ENCODE measurements at regions not wholly inside any gene's neighbourhood (a gene's known extent, or its start where the extent isn't known, plus 50 kb on each side); places are given as distances from the start of the nearest gene placed in this dataset.

DNA sequence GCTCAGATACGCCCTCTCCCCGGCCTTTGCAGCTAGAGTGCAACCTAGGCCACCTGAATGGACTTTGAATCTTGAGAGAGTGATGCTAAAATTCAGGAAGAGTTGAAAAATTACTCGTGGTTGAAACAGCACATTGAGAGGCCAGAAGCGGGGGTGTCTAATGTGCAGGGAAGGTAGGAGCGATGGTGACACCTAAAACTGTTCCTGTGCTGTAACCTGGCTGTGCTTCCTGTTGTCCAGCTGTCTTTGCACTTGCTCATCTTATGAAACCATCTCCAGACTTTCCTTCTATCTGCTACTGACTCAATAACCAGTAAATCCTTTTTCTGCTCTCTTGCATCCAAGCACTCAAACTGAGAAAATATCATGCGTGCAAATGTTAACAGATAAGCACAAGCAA, 106.4 kb upstream of the RPS6KA3 start:
- DNase-seq (ENCODE audit: extremely low read depth, insufficient read length) = no peak
- Histone ChIP-seq H3K4me3 (replicated peaks; ENCODE audit: low read depth, low read length) (no peak overlapping the region), H3K36me3 (ENCODE audit: control insufficient read depth, insufficient read depth, low read length) (no peaks in the 10 kb centered on the region), H3K27me3 (replicated peaks; ENCODE audit: control insufficient read depth, insufficient read depth, low read length) (no peaks in the 10 kb centered on the region)
- TF ChIP-seq, protein P1, sequence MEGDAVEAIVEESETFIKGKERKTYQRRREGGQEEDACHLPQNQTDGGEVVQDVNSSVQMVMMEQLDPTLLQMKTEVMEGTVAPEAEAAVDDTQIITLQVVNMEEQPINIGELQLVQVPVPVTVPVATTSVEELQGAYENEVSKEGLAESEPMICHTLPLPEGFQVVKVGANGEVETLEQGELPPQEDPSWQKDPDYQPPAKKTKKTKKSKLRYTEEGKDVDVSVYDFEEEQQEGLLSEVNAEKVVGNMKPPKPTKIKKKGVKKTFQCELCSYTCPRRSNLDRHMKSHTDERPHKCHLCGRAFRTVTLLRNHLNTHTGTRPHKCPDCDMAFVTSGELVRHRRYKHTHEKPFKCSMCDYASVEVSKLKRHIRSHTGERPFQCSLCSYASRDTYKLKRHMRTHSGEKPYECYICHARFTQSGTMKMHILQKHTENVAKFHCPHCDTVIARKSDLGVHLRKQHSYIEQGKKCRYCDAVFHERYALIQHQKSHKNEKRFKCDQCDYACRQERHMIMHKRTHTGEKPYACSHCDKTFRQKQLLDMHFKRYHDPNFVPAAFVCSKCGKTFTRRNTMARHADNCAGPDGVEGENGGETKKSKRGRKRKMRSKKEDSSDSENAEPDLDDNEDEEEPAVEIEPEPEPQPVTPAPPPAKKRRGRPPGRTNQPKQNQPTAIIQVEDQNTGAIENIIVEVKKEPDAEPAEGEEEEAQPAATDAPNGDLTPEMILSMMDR (IDR thresholded peaks at IDR 0.05; ENCODE audit: insufficient read depth, low read length, poor library complexity, severe bottlenecking) = no peak

DNA sequence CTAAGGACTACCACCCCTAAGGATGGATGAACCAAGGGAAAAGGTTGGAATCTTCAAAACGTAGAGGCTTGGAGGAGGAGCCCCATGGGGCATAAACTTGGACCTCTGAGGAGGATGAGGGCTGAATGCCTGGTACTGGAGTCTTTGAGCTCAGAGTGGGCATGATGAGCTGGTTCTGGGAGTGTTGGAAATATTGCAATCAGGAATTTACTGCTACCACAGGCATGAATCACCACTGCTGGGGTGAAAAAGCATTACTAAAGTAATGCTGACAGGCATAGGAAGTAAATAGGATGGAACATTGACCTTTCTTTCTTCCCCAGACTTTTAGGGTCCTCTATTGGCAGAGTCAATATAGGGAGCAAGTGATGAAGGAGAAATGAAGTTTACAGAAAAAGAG, 105.8 kb upstream of the RPS6KA3 start:
- H3K36me3 ChIP-seq (ENCODE audit: control insufficient read depth, insufficient read depth, low read length) = no peaks in the 10 kb centered on the region
- H3K4me3 ChIP-seq (replicated peaks; ENCODE audit: low read depth, low read length) = no peak overlapping the region
- TF ChIP-seq, protein P1 (IDR thresholded peaks at IDR 0.05; ENCODE audit: insufficient read depth, low read length, poor library complexity, severe bottlenecking) = no peak
- no peaks in the 10 kb centered on the region for H3K27me3 ChIP-seq (replicated peaks; ENCODE audit: control insufficient read depth, insufficient read depth, low read length)
- no peak for DNase-seq (ENCODE audit: extremely low read depth, insufficient read length)

DNA sequence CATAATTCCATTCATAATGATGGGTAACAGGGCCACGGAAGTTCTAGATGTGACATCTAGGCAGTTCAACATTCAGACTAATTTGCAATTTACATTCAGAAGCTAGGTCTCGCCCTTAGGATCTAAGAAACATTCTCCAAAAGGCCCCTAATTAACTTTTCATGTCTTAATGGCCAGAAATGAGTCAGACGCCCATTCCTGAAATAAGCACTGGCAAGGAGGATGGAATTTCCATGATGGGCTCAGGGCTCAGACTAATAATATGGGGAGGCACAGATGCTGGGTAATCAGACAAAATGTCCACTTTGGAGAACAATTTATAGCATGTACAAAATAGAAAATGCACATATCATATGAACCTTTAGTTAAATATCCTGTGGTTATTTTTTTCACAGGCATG, 102.8 kb upstream of the RPS6KA3 start:
- Histone ChIP-seq H3K27me3 (replicated peaks; ENCODE audit: control insufficient read depth, insufficient read depth, low read length) (no peaks in the 10 kb centered on the region), H3K4me3 (replicated peaks; ENCODE audit: low read depth, low read length) (no peak overlapping the region), H3K36me3 (ENCODE audit: control insufficient read depth, insufficient read depth, low read length) (no peaks in the 10 kb centered on the region)
- TF ChIP-seq, protein P1 (IDR thresholded peaks at IDR 0.05; ENCODE audit: insufficient read depth, low read length, poor library complexity, severe bottlenecking) = no peak
- DNase-seq (ENCODE audit: extremely low read depth, insufficient read length) = no peak

DNA sequence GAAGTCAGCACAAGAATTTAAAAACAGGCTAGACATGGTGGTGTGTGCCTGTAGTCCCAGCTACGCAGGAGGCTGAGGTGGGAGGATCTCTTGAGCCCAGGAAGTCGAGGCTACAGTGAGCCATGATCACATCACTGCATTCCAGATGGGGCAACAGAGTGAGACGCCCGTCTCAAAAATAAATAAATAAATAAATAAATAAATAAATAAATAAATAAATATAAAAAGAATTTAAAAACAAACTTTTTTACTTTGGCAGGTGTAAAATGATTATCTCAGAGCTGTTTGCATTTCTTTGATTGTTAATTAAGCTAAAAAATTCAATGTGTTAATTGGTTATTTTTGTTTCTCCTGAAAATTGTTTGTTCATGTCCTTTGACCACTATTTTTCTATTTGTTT, 97.5 kb upstream of the RPS6KA3 start:
- DNase-seq (ENCODE audit: extremely low read depth, insufficient read length) = no peak
- Histone ChIP-seq H3K36me3 (ENCODE audit: control insufficient read depth, insufficient read depth, low read length) (no peaks in the 10 kb centered on the region), H3K4me3 (replicated peaks; ENCODE audit: low read depth, low read length) (no peak overlapping the region), H3K27me3 (replicated peaks; ENCODE audit: control insufficient read depth, insufficient read depth, low read length) (no peaks in the 10 kb centered on the region)
- TF ChIP-seq, protein P1 (IDR thresholded peaks at IDR 0.05; ENCODE audit: insufficient read depth, low read length, poor library complexity, severe bottlenecking) = no peak

DNA sequence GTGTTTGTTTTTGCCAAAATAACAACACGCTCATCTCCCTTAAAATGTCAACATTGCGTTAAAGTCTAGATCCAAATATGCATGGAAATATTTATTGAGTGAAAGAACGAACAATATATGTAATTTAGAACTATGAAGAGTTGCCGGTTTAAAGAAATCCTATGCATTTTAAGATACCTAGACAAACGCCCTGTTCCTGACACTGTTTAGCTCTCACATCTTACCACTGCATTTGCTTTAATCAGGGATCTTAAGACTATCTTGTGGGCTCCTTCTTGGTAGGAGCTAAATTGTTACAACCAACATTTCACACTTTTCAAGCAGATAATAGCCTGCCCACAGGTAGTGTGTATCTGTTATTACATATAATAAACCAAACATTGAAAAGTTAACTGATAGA, 96.6 kb upstream of the RPS6KA3 start:
- TF ChIP-seq, protein P1 (IDR thresholded peaks at IDR 0.05; ENCODE audit: insufficient read depth, low read length, poor library complexity, severe bottlenecking) = no peak
- DNase-seq (ENCODE audit: extremely low read depth, insufficient read length) = no peak
- H3K4me3 ChIP-seq (replicated peaks; ENCODE audit: low read depth, low read length) = no peak overlapping the region

More for the DNA sequence above, 96.6 kb upstream of the RPS6KA3 start:
- no peaks in the 10 kb centered on the region for H3K27me3 ChIP-seq (replicated peaks; ENCODE audit: control insufficient read depth, insufficient read depth, low read length)
- H3K36me3 ChIP-seq (ENCODE audit: control insufficient read depth, insufficient read depth, low read length) = no peaks in the 10 kb centered on the region
